ENCODE measurements at regions not wholly inside any gene's neighbourhood (a gene's known extent, or its start where the extent isn't known, plus 50 kb on each side); places are given as distances from the start of the nearest gene placed in this dataset.

GRCh38 chr3:102159810-102160451, 274.9 kb upstream of the ZPLD1 start:
- H3K36me3 Mint-ChIP-seq = no peaks in the 10 kb centered on the region
- H3K9me3 Mint-ChIP-seq = no peaks in the 10 kb centered on the region
- peaks cover 8 to 14% (median 10%) of the 10 kb centered on the region in 4 donors for H3K4me1 Mint-ChIP-seq
- no peak for DNase-seq
- no peaks in the 10 kb centered on the region for H3K27me3 Mint-ChIP-seq
- POLR2A ChIA-PET = no interaction called here
- no peak overlapping the region for H3K27ac Mint-ChIP-seq
- H3K4me3 Mint-ChIP-seq = no peak overlapping the region
- no peak for ATAC-seq

GRCh38 chr3:102161384-102162006, 273.3 kb upstream of the ZPLD1 start:
- POLR2A ChIA-PET = no interaction called here
- H3K36me3 Mint-ChIP-seq = no peaks in the 10 kb centered on the region
- ATAC-seq (no peak), DNase-seq (no peak)
- no peak overlapping the region for H3K27ac Mint-ChIP-seq
- peaks cover 8 to 14% (median 10%) of the 10 kb centered on the region in 4 donors for H3K4me1 Mint-ChIP-seq
- no peaks in the 10 kb centered on the region for H3K27me3 Mint-ChIP-seq
- no peak overlapping the region for H3K4me3 Mint-ChIP-seq
- H3K9me3 Mint-ChIP-seq = peaks cover 0 to 2% (median 0%) of the 10 kb centered on the region in 9 donors

- no peak for ATAC-seq
- peak overlapping the region in 3 of 10 donors; percentile 22 to 71 (median 44) for H3K27ac Mint-ChIP-seq
- peaks cover 0 to 2% (median 0%) of the 10 kb centered on the region in 9 donors for H3K9me3 Mint-ChIP-seq
- no peaks in the 10 kb centered on the region for H3K36me3 Mint-ChIP-seq
- POLR2A ChIA-PET = no interaction called here
- H3K4me1 Mint-ChIP-seq = peaks cover 8 to 14% (median 10%) of the 10 kb centered on the region in 4 donors
- H3K27me3 Mint-ChIP-seq = no peaks in the 10 kb centered on the region
- no peak overlapping the region for H3K4me3 Mint-ChIP-seq
- DNase-seq = no peak
These were observed 272.6 kb upstream of the ZPLD1 start for GRCh38 chr3:102162251-102162650.

- Mint-ChIP-seq H3K27ac (peak overlapping the region in 6 of 10 donors; percentile 0 to 44 (median 8)), H3K4me1 (peaks cover 8 to 14% (median 10%) of the 10 kb centered on the region in 4 donors), H3K9me3 (peaks cover 0 to 2% (median 0%) of the 10 kb centered on the region in 9 donors), H3K36me3 (no peaks in the 10 kb centered on the region), H3K27me3 (no peaks in the 10 kb centered on the region), H3K4me3 (no peak overlapping the region)
- peak in 1 of 2 donors; percentile 53 for ATAC-seq
- POLR2A ChIA-PET = no interaction called here
- no peak for DNase-seq
These were observed 271.6 kb upstream of the ZPLD1 start for GRCh38 chr3:102163039-102163817.

GRCh38 chr3:102163818-102164154, 271.0 kb upstream of the ZPLD1 start:
- Mint-ChIP-seq H3K4me3 (no peak overlapping the region), H3K27ac (no peak overlapping the region), H3K4me1 (peaks cover 8 to 14% (median 10%) of the 10 kb centered on the region in 4 donors), H3K27me3 (no peaks in the 10 kb centered on the region), H3K9me3 (peaks cover 0 to 2% (median 0%) of the 10 kb centered on the region in 9 donors), H3K36me3 (no peaks in the 10 kb centered on the region)
- ATAC-seq (no peak), DNase-seq (no peak)
- POLR2A ChIA-PET = no interaction called here

GRCh38 chr3:102165367-102165766, 269.4 kb upstream of the ZPLD1 start:
- Mint-ChIP-seq H3K4me1 (peaks cover 8 to 14% (median 10%) of the 10 kb centered on the region in 4 donors), H3K36me3 (no peaks in the 10 kb centered on the region), H3K9me3 (peaks cover 0 to 2% (median 0%) of the 10 kb centered on the region in 9 donors), H3K27ac (no peak overlapping the region), H3K4me3 (no peak overlapping the region), H3K27me3 (no peaks in the 10 kb centered on the region)
- no peak for DNase-seq
- ATAC-seq = no peak
- POLR2A ChIA-PET = no interaction called here

- Mint-ChIP-seq H3K36me3 (no peaks in the 10 kb centered on the region), H3K27ac (peak overlapping the region in 1 of 10 donors; percentile 12), H3K27me3 (peaks cover 0 to 4% (median 0%) of the 10 kb centered on the region in 5 donors), H3K9me3 (peaks cover 0 to 2% (median 0%) of the 10 kb centered on the region in 9 donors), H3K4me1 (no peaks in the 10 kb centered on the region), H3K4me3 (no peak overlapping the region)
- no peak for DNase-seq
- POLR2A ChIA-PET = no interaction called here
- ATAC-seq = no peak
These were observed 264.8 kb upstream of the ZPLD1 start for GRCh38 chr3:102169915-102170479.

GRCh38 chr3:102170545-102170944, 264.3 kb upstream of the ZPLD1 start:
- Mint-ChIP-seq H3K4me3 (no peak overlapping the region), H3K27me3 (peaks cover 0 to 5% (median 0%) of the 10 kb centered on the region in 5 donors), H3K4me1 (no peaks in the 10 kb centered on the region), H3K9me3 (peaks cover 0 to 2% (median 0%) of the 10 kb centered on the region in 9 donors), H3K27ac (no peak overlapping the region), H3K36me3 (no peaks in the 10 kb centered on the region)
- no peak for DNase-seq
- ATAC-seq = no peak
- POLR2A ChIA-PET = no interaction called here

- DNase-seq (no peak), ATAC-seq (no peak)
- Mint-ChIP-seq H3K36me3 (no peaks in the 10 kb centered on the region), H3K4me3 (no peak overlapping the region), H3K4me1 (peaks cover 0 to 7% (median 2%) of the 10 kb centered on the region in 4 donors), H3K9me3 (no peaks in the 10 kb centered on the region), H3K27ac (no peak overlapping the region), H3K27me3 (peaks cover 0 to 6% (median 0%) of the 10 kb centered on the region in 5 donors)
- POLR2A ChIA-PET = no interaction called here
These were observed 260.5 kb upstream of the ZPLD1 start for GRCh38 chr3:102174312-102174712.

GRCh38 chr3:102174832-102175374, 259.9 kb upstream of the ZPLD1 start:
- Mint-ChIP-seq H3K27ac (no peak overlapping the region), H3K36me3 (no peaks in the 10 kb centered on the region), H3K9me3 (no peaks in the 10 kb centered on the region), H3K27me3 (peaks cover 0 to 6% (median 0%) of the 10 kb centered on the region in 5 donors), H3K4me3 (no peak overlapping the region), H3K4me1 (peaks cover 0 to 12% (median 5%) of the 10 kb centered on the region in 4 donors)
- no peak for DNase-seq
- POLR2A ChIA-PET = no interaction called here
- no peak for ATAC-seq

- no peak for ATAC-seq
- H3K4me3 Mint-ChIP-seq = no peak overlapping the region
- H3K27ac Mint-ChIP-seq = no peak overlapping the region
- H3K4me1 Mint-ChIP-seq = peaks cover 0 to 12% (median 5%) of the 10 kb centered on the region in 4 donors
- peaks cover 0 to 6% (median 0%) of the 10 kb centered on the region in 5 donors for H3K27me3 Mint-ChIP-seq
- H3K9me3 Mint-ChIP-seq = no peaks in the 10 kb centered on the region
- H3K36me3 Mint-ChIP-seq = no peaks in the 10 kb centered on the region
- no peak for DNase-seq
- POLR2A ChIA-PET = interaction anchor here (0.6 kb wide), 1 partner anchor 316 kb away, joined by 5 read pairs; no protein-coding TSS in a partner anchor
These were observed 258.3 kb upstream of the ZPLD1 start for GRCh38 chr3:102176333-102177050.

- POLR2A ChIA-PET = interaction anchor here (0.6 kb wide), 1 partner anchor 316 kb away, joined by 5 read pairs; no protein-coding TSS in a partner anchor
- Mint-ChIP-seq H3K4me3 (no peak overlapping the region), H3K36me3 (no peaks in the 10 kb centered on the region), H3K4me1 (peaks cover 0 to 12% (median 5%) of the 10 kb centered on the region in 4 donors), H3K27ac (no peak overlapping the region), H3K9me3 (no peaks in the 10 kb centered on the region), H3K27me3 (peaks cover 0 to 6% (median 0%) of the 10 kb centered on the region in 5 donors)
- ATAC-seq (no peak), DNase-seq (no peak)
These were observed 257.6 kb upstream of the ZPLD1 start for GRCh38 chr3:102177075-102177755.

Data from naive thymus-derived CD8-positive, alpha-beta T cell (primary cell).